SK-N-SH treated with all-trans-retinoic acid at 6 μM for 48 hours (cell line): ENCODE measurements at regions not wholly inside any gene's neighbourhood (a gene's known extent, or its start where the extent isn't known, plus 50 kb on each side); places are given as distances from the start of the nearest gene placed in this dataset.

Source experiments
- BACH2 ChIP-seq: fragments of 250-450 bp; sonication (Bioruptor Pico); IDR thresholded peaks from 2 replicates; pipeline ENCODE4 v1.9.0; 2021; ENCODE audit warnings: mild to moderate bottlenecking, borderline replicate concordance
- CSDC2 ChIP-seq: fragments of 250-450 bp; sonication (Bioruptor Pico); IDR thresholded peaks from 2 replicates; pipeline ENCODE4 v1.5.0; 2020; ENCODE audit warnings: mild to moderate bottlenecking, moderate library complexity
- ESRRG ChIP-seq: fragments of 250-450 bp; sonication (Bioruptor Pico); IDR thresholded peaks from 2 replicates; pipeline ENCODE4 v1.6.1; 2021; ENCODE audit warnings: mild to moderate bottlenecking
- PATZ1 ChIP-seq: fragments of 250-450 bp; sonication (Bioruptor Pico); IDR thresholded peaks from 2 replicates; pipeline ENCODE4 v1.8.0; 2020; ENCODE audit warnings: mild to moderate bottlenecking, moderate library complexity, borderline replicate concordance
- TCF4 ChIP-seq: fragments of 250-450 bp; sonication (Bioruptor Pico); IDR thresholded peaks from 2 replicates; pipeline ENCODE4 v1.8.0; 2021; ENCODE audit warnings: mild to moderate bottlenecking, moderate library complexity, borderline replicate concordance
- TOX ChIP-seq: fragments of 250-450 bp; sonication (Bioruptor Pico); IDR thresholded peaks from 2 replicates; pipeline ENCODE4 v1.8.0; 2021; ENCODE audit warnings: mild to moderate bottlenecking, moderate library complexity, borderline replicate concordance
- TSHZ2 ChIP-seq: fragments of 250-450 bp; sonication (Bioruptor Pico); IDR thresholded peaks from 2 replicates; pipeline ENCODE4 v1.5.0; 2020; ENCODE audit warnings: mild to moderate bottlenecking, moderate library complexity
- ZC3H10 ChIP-seq: fragments of 250-450 bp; sonication (Bioruptor Pico); IDR thresholded peaks from 2 replicates; pipeline ENCODE4 v1.5.1; 2021; ENCODE audit warnings: mild to moderate bottlenecking, moderate library complexity
- ZFP3 ChIP-seq: fragments of 250-450 bp; sonication (Bioruptor Pico); IDR thresholded peaks from 2 replicates; pipeline ENCODE4 v1.5.0; 2020; ENCODE audit warnings: mild to moderate bottlenecking, moderate library complexity
- ZNF70 ChIP-seq: fragments of 450-650 bp; formaldehyde crosslinking; IDR thresholded peaks from 2 replicates; pipeline ENCODE4 v1.5.0; 2020; ENCODE audit warnings: mild to moderate bottlenecking, moderate library complexity
- TF ChIP-seq, protein P1 (sequence below): fragments of 250-450 bp; sonication (Bioruptor Pico); IDR thresholded peaks from 2 replicates; pipeline ENCODE4 v1.5.1; 2020; ENCODE audit warnings: low read depth, mild to moderate bottlenecking, moderate library complexity
- TF ChIP-seq, protein P2 (sequence below): fragments of 250-450 bp; sonication (Bioruptor Pico); IDR thresholded peaks from 2 replicates; pipeline ENCODE4 v1.5.1; 2021; ENCODE audit warnings: mild to moderate bottlenecking, moderate library complexity

DNA sequence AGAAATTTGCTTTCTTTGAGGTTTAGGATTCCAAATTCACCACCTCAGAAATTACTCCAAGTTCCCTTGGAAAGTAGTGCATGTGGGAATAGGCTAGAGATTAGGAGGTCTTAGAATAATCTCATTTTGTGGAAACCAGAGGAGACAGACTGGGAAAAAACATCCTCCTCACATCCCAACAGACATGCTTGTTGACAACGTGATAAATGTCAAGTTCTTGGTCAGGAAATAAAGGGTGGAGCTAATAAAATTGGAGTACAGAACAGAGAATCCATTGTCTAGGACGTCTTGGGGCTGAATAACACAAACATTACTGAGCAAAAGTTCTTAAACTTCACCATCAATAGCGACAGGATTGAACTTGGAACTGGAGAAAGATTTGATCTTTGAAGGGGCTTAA, 233.4 kb downstream of the PABPC4L start:
- TF ChIP-seq TSHZ2 (CRISPR knock-in tag) (no peak), ESRRG (CRISPR knock-in tag) (no peak), PATZ1 (CRISPR knock-in tag) (no peak), TOX (no peak), ZNF70 (CRISPR knock-in tag) (no peak), BACH2 (CRISPR knock-in tag) (no peak), ZFP3 (CRISPR knock-in tag) (no peak), TCF4 (CRISPR knock-in tag) (no peak), CSDC2 (no peak), ZC3H10 (CRISPR knock-in tag) (no peak)
- TF ChIP-seq, protein P1, sequence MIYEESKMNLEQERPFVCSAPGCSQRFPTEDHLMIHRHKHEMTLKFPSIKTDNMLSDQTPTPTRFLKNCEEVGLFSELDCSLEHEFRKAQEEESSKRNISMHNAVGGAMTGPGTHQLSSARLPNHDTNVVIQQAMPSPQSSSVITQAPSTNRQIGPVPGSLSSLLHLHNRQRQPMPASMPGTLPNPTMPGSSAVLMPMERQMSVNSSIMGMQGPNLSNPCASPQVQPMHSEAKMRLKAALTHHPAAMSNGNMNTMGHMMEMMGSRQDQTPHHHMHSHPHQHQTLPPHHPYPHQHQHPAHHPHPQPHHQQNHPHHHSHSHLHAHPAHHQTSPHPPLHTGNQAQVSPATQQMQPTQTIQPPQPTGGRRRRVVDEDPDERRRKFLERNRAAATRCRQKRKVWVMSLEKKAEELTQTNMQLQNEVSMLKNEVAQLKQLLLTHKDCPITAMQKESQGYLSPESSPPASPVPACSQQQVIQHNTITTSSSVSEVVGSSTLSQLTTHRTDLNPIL (CRISPR knock-in tag), result no peak
- TF ChIP-seq, protein P2, sequence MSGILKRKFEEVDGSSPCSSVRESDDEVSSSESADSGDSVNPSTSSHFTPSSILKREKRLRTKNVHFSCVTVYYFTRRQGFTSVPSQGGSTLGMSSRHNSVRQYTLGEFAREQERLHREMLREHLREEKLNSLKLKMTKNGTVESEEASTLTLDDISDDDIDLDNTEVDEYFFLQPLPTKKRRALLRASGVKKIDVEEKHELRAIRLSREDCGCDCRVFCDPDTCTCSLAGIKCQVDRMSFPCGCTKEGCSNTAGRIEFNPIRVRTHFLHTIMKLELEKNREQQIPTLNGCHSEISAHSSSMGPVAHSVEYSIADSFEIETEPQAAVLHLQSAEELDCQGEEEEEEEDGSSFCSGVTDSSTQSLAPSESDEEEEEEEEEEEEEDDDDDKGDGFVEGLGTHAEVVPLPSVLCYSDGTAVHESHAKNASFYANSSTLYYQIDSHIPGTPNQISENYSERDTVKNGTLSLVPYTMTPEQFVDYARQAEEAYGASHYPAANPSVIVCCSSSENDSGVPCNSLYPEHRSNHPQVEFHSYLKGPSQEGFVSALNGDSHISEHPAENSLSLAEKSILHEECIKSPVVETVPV (CRISPR knock-in tag), result no peak
